H1 (cell line): ENCODE measurements at regions not wholly inside any gene's neighbourhood (a gene's known extent, or its start where the extent isn't known, plus 50 kb on each side); places are given as distances from the start of the nearest gene placed in this dataset.

Experiments
- BCL11A ChIP-seq, 2 experiments: IDR thresholded peaks; one replicate each; pipeline ENCODE4 v1.6.1; 2011; ENCODE audit warnings: low read depth in 2 of 2, low read length in 2 of 2, mild to moderate bottlenecking in 2 of 2
- CHD1 ChIP-seq: IDR thresholded peaks from 2 replicates; pipeline ENCODE4 v1.6.1; 2012; ENCODE audit warnings: low read depth, low read length, improper control_type of control experiment
- GABPA ChIP-seq: IDR thresholded peaks from 2 replicates; pipeline ENCODE4 v1.6.1; 2011; ENCODE audit warnings: mild to moderate bottlenecking, low read length, moderate library complexity, borderline replicate concordance; ENCODE audit not compliant: insufficient read depth
- HDAC6 ChIP-seq: IDR thresholded peaks from one replicate; pipeline ENCODE4 v1.7.1; 2012; ENCODE audit warnings: low read depth, mild to moderate bottlenecking, inconsistent platforms, low read length, moderate library complexity
- JUN ChIP-seq: IDR thresholded peaks from 2 replicates; pipeline ENCODE4 v1.6.1; 2011; ENCODE audit warnings: low read depth, mild to moderate bottlenecking, improper control_type of control experiment, low read length
- JUND ChIP-seq: IDR thresholded peaks from 2 replicates; pipeline ENCODE4 v1.6.1; 2011; ENCODE audit warnings: mild to moderate bottlenecking, improper control_type of control experiment, low read length
- KDM1A ChIP-seq: fragments of 200-600, 300-600 bp; sonication (generic); IDR thresholded peaks from 2 replicates; pipeline ENCODE4 v1.7.1; 2016; ENCODE audit warnings: mild to moderate bottlenecking, low read length, borderline replicate concordance
- KDM4A ChIP-seq: IDR thresholded peaks from one replicate; pipeline ENCODE4 v1.7.1; 2012; ENCODE audit warnings: low read depth, mild to moderate bottlenecking, moderate library complexity, low read length, inconsistent platforms; ENCODE audit not compliant: severe bottlenecking
- SP4 ChIP-seq: IDR thresholded peaks from 2 replicates; pipeline ENCODE4 v1.6.1; 2012; ENCODE audit warnings: low read length, inconsistent platforms
- TAF7 ChIP-seq: optimal IDR thresholded peaks from 2 replicates; pipeline ENCODE3; 2011; ENCODE audit warnings: low read depth, mild to moderate bottlenecking, inconsistent platforms, low read length, moderate library complexity, borderline replicate concordance
- TF ChIP-seq, protein P1 (sequence below): fragments of 300-600 bp; sonication (generic); IDR thresholded peaks from 2 replicates; pipeline ENCODE4 v1.7.1; 2012; ENCODE audit warnings: low read length, moderate library complexity, mild to moderate bottlenecking, inconsistent platforms; ENCODE audit not compliant: insufficient replicate concordance
- TF ChIP-seq, protein P2 (sequence below): IDR thresholded peaks from 2 replicates; pipeline ENCODE4 v1.6.1; 2012; ENCODE audit warnings: inconsistent platforms

DNA sequence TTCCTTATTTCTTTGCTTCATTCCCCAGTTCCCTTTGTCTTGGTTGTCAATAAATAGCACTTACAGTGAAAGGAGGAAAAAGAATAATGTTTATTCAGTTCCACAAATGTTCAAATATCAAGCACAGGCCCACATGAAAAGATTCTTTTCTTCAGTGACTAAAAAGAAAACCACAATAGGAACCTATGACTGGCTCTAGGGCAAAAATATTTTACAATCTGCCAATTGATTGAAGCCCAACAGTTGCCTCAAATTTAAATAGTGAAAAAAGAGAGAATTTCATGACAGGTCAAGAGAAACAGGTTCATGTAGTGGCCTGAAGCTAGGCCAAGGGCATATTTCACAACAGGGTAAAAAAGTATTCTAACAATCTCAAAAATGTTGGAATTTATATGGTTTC, 553.8 kb downstream of the CENPC start (continued):
- TF ChIP-seq, protein P1, sequence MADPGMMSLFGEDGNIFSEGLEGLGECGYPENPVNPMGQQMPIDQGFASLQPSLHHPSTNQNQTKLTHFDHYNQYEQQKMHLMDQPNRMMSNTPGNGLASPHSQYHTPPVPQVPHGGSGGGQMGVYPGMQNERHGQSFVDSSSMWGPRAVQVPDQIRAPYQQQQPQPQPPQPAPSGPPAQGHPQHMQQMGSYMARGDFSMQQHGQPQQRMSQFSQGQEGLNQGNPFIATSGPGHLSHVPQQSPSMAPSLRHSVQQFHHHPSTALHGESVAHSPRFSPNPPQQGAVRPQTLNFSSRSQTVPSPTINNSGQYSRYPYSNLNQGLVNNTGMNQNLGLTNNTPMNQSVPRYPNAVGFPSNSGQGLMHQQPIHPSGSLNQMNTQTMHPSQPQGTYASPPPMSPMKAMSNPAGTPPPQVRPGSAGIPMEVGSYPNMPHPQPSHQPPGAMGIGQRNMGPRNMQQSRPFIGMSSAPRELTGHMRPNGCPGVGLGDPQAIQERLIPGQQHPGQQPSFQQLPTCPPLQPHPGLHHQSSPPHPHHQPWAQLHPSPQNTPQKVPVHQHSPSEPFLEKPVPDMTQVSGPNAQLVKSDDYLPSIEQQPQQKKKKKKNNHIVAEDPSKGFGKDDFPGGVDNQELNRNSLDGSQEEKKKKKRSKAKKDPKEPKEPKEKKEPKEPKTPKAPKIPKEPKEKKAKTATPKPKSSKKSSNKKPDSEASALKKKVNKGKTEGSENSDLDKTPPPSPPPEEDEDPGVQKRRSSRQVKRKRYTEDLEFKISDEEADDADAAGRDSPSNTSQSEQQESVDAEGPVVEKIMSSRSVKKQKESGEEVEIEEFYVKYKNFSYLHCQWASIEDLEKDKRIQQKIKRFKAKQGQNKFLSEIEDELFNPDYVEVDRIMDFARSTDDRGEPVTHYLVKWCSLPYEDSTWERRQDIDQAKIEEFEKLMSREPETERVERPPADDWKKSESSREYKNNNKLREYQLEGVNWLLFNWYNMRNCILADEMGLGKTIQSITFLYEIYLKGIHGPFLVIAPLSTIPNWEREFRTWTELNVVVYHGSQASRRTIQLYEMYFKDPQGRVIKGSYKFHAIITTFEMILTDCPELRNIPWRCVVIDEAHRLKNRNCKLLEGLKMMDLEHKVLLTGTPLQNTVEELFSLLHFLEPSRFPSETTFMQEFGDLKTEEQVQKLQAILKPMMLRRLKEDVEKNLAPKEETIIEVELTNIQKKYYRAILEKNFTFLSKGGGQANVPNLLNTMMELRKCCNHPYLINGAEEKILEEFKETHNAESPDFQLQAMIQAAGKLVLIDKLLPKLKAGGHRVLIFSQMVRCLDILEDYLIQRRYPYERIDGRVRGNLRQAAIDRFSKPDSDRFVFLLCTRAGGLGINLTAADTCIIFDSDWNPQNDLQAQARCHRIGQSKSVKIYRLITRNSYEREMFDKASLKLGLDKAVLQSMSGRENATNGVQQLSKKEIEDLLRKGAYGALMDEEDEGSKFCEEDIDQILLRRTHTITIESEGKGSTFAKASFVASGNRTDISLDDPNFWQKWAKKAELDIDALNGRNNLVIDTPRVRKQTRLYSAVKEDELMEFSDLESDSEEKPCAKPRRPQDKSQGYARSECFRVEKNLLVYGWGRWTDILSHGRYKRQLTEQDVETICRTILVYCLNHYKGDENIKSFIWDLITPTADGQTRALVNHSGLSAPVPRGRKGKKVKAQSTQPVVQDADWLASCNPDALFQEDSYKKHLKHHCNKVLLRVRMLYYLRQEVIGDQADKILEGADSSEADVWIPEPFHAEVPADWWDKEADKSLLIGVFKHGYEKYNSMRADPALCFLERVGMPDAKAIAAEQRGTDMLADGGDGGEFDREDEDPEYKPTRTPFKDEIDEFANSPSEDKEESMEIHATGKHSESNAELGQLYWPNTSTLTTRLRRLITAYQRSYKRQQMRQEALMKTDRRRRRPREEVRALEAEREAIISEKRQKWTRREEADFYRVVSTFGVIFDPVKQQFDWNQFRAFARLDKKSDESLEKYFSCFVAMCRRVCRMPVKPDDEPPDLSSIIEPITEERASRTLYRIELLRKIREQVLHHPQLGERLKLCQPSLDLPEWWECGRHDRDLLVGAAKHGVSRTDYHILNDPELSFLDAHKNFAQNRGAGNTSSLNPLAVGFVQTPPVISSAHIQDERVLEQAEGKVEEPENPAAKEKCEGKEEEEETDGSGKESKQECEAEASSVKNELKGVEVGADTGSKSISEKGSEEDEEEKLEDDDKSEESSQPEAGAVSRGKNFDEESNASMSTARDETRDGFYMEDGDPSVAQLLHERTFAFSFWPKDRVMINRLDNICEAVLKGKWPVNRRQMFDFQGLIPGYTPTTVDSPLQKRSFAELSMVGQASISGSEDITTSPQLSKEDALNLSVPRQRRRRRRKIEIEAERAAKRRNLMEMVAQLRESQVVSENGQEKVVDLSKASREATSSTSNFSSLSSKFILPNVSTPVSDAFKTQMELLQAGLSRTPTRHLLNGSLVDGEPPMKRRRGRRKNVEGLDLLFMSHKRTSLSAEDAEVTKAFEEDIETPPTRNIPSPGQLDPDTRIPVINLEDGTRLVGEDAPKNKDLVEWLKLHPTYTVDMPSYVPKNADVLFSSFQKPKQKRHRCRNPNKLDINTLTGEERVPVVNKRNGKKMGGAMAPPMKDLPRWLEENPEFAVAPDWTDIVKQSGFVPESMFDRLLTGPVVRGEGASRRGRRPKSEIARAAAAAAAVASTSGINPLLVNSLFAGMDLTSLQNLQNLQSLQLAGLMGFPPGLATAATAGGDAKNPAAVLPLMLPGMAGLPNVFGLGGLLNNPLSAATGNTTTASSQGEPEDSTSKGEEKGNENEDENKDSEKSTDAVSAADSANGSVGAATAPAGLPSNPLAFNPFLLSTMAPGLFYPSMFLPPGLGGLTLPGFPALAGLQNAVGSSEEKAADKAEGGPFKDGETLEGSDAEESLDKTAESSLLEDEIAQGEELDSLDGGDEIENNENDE: no peak
- TF ChIP-seq KDM1A: no peak
- no peak for TF ChIP-seq SP4
- TF ChIP-seq KDM4A: no peak
- no peak for TF ChIP-seq BCL11A (IDR thresholded peaks at IDR 0.05; ENCODE audit: low read depth in 2 of 2, low read length in 2 of 2)
- TF ChIP-seq HDAC6: no peak
- TF ChIP-seq, protein P2, sequence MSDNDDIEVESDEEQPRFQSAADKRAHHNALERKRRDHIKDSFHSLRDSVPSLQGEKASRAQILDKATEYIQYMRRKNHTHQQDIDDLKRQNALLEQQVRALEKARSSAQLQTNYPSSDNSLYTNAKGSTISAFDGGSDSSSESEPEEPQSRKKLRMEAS: no peak
- TF ChIP-seq TAF7: no peak
- no peak for TF ChIP-seq CHD1
- TF ChIP-seq JUN: no peak
- no peak for TF ChIP-seq GABPA
- TF ChIP-seq JUND: no peak
